ENCODE measurements at regions not wholly inside any gene's neighbourhood (a gene's known extent, or its start where the extent isn't known, plus 50 kb on each side); places are given as distances from the start of the nearest gene placed in this dataset.
"Not testable (repeated sequence)": the region's sequence is repeated elsewhere in the genome, so short reads cannot be mapped to it uniquely, and the experiment has no call there.

DNA sequence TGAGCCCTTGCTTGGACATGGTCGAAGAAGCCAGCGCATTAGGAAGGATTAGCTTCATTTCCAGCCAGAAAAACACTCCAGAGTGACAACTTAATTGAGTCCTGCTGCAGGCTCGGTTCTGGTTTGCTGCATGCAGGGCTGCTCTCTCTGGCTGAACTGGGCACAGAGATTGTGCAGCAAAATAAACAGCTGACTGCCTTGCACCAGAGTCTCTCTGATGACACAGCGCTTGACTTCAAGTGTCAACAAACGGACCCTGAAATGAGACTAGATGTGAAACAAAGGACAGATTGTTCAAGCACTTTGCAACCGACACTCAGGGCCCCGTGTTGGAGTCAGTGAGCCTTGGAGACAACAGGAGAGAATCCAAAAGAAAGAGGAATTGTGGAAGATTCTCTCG is 197.3 kb upstream of the LRRC61 start:
- DNase-seq (ENCODE audit: low read depth in 1 of 2, low spot score in 1 of 2); in situ Hi-C loops (cut with HindIII; ENCODE audit: low pct_unique_long_range_greater_than_20kb, low sequenced_read_pairs): not testable (repeated sequence)

DNA sequence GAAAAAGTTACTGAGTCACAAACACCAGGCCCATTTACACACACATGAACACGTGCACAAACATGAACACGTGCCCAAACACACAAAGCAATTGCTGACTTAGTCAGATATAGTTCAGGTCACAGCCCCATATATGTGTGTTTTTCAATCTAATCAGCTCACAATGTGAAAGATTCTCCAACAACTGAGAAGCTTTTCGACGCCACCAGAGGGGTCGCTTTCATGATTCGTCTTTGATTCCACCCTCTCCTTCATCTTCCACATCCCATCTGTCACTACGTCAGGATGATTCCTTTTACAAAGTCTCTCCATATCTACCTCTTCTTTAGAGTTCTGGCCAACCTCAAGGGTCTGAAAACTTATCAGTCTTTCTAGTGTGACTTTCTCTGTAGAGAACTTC is 188.7 kb upstream of the LRRC61 start:
- DNase-seq (ENCODE audit: low read depth in 1 of 2, low spot score in 1 of 2); in situ Hi-C loops (cut with HindIII; ENCODE audit: low pct_unique_long_range_greater_than_20kb, low sequenced_read_pairs): not testable (repeated sequence)

DNA sequence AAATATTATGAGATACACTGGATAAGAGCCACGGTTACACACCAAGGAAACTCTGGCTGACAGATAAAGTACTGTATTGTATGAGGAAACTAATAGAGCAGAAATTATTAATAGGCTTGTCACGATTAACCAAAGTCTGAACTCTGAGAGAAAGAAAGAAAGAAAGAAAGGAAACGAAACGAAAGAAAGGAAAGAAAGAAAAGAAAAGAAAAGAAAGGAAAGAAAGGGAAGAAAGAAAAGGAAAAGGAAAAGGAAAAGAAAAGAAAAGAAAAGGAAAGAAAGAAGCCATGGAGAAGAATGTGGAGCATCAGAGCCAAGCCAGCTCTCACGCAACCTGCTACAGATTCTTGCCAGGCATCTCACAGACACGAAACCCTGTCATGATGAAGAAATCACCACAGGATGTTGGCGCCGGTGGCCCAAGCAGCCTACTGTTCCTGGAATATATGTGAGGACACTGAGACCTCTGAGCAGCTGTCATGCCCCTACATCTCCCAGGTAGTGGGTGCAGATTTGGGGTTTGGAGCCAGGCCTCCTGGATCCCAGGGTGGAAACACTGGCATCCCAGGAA is 187.4 kb upstream of the LRRC61 start:
- in situ Hi-C loops (cut with HindIII; ENCODE audit: low pct_unique_long_range_greater_than_20kb, low sequenced_read_pairs); DNase-seq (ENCODE audit: low read depth in 1 of 2, low spot score in 1 of 2): not testable (repeated sequence)

DNA sequence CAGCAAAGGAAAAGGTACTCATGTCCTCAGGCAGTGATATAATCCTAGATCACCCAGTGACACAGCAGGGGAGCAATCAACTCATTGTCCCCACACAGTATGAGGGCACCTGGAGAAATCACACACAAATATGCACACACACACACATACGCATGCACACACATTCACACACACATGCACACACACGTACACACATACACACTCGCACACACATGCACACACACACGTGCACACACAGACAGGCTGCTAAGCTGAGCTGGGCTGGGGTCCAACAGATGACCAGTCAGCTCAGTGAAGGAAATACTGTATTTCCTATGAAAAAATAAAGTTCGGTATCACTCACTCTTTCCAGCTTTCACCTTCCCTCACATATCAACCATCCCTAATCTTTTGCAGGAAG is 183.3 kb upstream of the LRRC61 start:
- DNase-seq (ENCODE audit: low read depth in 1 of 2, low spot score in 1 of 2); in situ Hi-C loops (cut with HindIII; ENCODE audit: low pct_unique_long_range_greater_than_20kb, low sequenced_read_pairs): not testable (repeated sequence)

DNA sequence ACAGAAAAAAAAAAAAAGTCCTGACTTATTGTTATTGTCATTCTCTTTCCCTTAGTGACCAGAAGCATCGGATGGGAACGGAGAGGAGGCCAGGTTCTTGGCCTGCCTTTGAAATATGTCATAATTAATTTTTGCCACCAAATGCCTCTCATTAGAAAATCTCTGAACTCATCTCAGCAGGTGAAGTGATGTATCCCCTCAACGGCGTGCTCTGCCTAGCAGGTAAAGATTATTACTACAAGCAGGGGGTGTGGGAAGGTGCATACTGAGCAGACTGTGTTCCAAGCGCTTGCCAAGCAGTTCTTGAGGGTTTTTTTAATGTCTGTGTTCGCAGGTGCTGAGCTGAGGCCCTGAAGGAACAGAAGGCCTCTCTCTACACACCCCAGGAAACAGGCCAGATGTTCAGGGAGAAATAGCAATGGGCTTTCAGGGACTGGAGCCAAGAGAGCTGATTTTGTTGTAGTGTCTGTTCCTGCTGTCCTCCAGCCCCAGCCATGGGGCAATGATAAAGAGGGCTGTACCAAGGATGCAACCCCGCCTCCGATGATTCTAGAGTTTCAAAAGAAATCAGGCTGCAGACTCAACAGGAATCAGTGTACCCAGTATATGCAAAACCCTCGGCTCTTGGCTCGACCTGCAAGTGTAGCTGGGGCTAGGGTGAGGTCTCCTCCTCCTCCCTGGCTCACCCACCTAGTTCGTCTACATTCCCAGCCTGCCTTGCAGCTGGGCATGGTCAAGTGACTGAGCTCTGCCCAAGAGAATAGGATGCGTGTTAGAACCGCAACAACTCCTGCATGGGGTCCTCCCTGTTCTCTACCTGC is 181.4 kb upstream of the LRRC61 start:
- in situ Hi-C loops (cut with HindIII; ENCODE audit: low pct_unique_long_range_greater_than_20kb, low sequenced_read_pairs); DNase-seq (ENCODE audit: low read depth in 1 of 2, low spot score in 1 of 2): not testable (repeated sequence)

DNA sequence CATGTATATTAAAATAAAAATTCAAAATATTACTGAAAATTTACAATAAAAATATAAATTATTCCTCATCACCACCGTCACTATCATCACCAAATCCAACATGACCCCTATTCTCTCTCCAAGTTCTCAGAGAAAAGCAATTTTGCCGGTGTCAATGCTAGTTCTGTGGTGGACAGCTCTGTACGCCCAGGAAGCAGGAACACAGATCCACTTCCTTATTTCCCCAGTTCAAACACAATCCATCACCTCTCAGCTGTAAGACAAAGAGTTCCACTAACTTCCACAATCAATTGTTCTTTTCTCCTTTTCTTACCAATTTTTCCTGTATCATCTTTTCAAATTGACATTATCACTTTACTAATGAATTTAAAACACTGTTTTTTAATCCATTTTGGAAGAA is 177.0 kb upstream of the LRRC61 start:
- in situ Hi-C loops (cut with HindIII; ENCODE audit: low pct_unique_long_range_greater_than_20kb, low sequenced_read_pairs); DNase-seq (ENCODE audit: low read depth in 1 of 2, low spot score in 1 of 2): not testable (repeated sequence)

DNA sequence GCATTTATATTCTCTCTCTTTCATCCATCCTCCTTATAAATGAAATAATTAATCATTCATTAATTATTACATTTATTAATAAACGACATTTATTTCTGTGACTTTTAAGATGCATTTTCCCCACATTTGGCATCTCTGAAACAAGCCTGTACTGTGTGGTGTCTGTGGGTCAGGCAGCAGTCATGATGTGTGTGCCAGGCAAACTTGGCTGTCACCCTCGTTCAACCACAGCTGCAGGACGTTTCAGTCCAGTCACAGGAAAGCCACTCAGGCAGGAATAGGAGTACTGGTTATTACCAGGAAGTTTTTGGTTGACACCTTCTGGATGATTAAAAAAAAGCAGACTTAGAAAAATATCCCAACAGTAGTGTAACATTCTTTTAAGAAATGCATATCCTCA is 175.6 kb upstream of the LRRC61 start:
- in situ Hi-C loops (cut with HindIII; ENCODE audit: low pct_unique_long_range_greater_than_20kb, low sequenced_read_pairs); DNase-seq (ENCODE audit: low read depth in 1 of 2, low spot score in 1 of 2): not testable (repeated sequence)

DNA sequence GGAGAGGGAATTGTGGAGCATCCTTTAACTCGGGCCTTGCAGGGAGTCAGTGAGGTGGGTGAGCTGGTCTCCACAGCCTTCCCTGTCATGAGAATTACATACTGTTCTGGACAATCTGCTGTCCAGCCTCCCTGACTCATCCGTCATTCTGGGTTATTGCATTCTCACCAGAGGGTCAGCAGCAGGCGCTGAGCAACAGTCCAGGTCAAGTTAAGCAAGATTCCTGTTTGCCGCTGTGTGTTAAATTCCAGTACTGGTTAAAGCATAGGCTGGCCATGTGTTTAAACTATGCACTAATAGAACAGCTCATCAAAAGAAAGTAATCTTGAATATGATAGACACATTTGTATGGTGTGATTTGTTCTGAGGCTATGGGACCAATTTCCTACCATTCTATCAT is 167.1 kb upstream of the LRRC61 start:
- DNase-seq (ENCODE audit: low read depth in 1 of 2, low spot score in 1 of 2); in situ Hi-C loops (cut with HindIII; ENCODE audit: low pct_unique_long_range_greater_than_20kb, low sequenced_read_pairs): not testable (repeated sequence)

DNA sequence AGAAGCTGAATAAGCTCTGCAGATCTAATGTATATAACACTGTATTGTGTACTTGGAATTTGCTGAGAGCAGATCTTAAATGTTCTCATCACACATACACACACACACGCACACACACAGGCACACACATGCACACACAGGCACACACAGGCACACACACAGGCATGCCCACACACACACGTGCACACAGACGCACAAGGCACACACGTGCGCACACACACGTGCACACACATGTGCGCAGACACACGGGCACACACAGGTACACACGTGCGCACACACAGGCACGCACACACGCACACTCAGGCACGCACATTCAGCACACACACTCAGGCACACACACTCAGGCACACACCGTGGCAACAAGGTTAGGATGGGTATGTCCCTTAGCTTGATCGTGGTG is 164.5 kb upstream of the LRRC61 start:
- DNase-seq (ENCODE audit: low read depth in 1 of 2, low spot score in 1 of 2); in situ Hi-C loops (cut with HindIII; ENCODE audit: low pct_unique_long_range_greater_than_20kb, low sequenced_read_pairs): not testable (repeated sequence)

DNA sequence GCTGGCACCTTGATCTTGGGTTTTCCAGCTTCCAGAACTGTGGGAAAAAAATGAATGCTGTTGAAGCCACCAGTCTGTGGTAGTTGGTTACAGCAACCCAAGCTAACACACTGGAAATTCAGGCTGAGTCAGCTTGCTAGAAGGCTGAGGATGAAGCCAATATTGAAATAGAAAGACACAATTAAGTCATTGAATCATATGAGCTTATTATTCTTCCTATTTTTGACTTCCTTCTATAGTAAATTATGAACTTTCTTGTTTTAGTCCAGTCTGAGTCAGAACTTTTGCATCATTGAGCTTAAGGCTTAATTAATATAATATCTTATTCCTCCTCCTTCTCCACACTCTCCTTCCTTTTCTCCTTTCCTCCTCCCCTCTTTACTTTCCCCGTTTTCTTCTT is 153.6 kb upstream of the LRRC61 start:
- in situ Hi-C loops (cut with HindIII; ENCODE audit: low pct_unique_long_range_greater_than_20kb, low sequenced_read_pairs); DNase-seq (ENCODE audit: low read depth in 1 of 2, low spot score in 1 of 2): not testable (repeated sequence)

DNA sequence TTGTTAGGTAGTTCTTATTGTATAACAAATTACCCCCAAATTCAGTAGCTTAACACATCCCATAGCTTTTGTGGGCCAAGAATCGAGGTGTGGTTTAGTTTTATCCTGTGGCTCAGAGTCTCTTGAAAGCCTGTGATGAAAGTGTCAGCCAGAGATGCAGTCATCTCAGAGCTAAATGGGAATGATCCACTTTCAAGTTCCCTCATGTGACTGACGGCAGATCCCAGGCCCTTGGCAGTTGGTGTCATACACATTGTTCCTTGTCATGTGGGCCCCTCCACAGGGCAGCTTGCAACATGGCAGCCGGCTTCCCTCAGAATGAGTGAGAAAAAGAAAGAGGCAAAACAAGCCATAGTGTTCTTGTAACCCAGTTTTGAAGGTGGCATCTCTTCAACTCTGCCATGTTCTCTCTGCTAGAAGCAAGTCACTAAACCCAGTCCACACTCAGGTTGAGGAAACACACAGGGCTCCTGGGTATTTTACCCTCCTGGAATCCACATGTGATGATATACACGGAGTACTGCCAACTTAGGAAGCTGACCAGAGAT is 153.1 kb upstream of the LRRC61 start:
- in situ Hi-C loops (cut with HindIII; ENCODE audit: low pct_unique_long_range_greater_than_20kb, low sequenced_read_pairs); DNase-seq (ENCODE audit: low read depth in 1 of 2, low spot score in 1 of 2): not testable (repeated sequence)

DNA sequence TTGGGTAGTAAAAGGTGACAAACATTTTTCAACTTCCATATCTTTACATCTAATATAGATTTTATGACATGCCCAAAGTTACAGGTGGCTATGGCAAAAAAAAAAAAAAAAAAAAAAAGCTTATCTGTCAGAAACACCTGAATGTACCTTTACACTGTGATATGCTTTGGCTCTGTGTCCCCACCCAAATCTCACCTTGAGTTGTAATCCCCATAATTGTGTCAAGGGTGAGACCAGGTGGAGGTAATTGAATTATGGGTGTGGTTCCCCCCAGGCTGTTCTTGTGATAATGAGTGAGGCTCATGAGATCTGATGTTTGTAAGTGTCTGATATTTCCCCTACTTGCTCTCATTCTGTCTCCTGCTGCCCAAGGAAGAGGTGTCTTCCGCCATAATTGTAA is 139.6 kb upstream of the LRRC61 start:
- in situ Hi-C loops (cut with HindIII; ENCODE audit: low pct_unique_long_range_greater_than_20kb, low sequenced_read_pairs); DNase-seq (ENCODE audit: low read depth in 1 of 2, low spot score in 1 of 2): not testable (repeated sequence)

DNA sequence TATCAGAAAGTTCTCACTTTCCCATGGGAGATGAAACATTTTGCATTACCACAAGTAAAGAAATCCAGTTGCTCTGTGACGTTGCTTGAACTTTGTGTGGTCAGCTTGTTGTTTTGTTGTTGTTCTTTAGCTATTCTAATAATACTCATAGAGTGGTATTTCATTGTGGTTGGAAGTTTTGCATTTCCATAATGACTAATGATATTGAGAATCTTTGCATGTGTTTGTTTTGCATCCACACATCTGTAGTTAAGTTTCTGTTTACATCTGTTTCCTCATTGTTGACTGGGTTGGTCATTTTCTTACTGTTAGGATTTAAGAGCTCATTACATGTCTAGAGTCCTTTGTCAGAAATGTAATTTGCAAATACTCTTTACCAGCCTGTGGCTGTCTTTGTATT is 133.2 kb upstream of the LRRC61 start:
- DNase-seq (ENCODE audit: low read depth in 1 of 2, low spot score in 1 of 2); in situ Hi-C loops (cut with HindIII; ENCODE audit: low pct_unique_long_range_greater_than_20kb, low sequenced_read_pairs): not testable (repeated sequence)

DNA sequence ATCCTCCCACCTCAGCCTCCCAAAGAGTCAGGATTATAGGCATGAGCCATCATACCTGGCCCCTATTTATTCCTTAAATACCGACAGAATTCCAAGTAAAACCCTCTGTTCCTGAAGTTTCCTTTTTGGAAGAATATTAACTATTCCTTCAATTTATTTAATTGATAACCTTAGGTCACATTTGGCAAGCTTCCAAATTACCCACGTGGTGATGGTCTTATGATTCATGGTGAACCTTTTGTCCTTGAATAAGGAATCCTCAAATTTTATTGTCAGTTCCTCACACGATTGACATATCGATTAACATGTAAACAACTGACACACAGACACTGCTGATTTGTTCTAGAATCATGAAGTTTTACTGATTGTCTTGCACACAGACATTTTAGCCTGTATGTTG is 130.6 kb upstream of the LRRC61 start:
- in situ Hi-C loops (cut with HindIII; ENCODE audit: low pct_unique_long_range_greater_than_20kb, low sequenced_read_pairs); DNase-seq (ENCODE audit: low read depth in 1 of 2, low spot score in 1 of 2): not testable (repeated sequence)

DNA sequence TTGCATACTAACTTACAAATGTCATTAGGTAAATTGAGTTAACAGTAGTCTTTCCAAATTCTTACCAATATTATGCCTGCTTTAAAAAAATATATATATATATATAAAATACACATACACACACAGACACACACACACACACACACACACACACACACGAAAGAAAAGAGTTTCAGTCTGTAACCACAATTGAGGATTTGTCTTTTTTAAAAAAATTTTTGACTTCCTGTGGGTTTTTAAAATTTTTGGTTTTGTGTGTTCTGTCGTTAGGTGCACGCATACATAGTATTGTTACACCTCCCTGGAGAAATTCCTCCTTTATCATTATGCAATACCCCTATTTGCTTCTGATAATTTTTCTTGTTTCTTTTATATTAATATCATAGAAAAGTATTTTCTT is 129.3 kb upstream of the LRRC61 start:
- in situ Hi-C loops (cut with HindIII; ENCODE audit: low pct_unique_long_range_greater_than_20kb, low sequenced_read_pairs): not testable (repeated sequence)

More for the DNA sequence above, 129.3 kb upstream of the LRRC61 start:
- not testable (repeated sequence) for DNase-seq (ENCODE audit: low read depth in 1 of 2, low spot score in 1 of 2)

Measured in T47D (cell line).